ENCODE measurements at regions not wholly inside any gene's neighbourhood (a gene's known extent, or its start where the extent isn't known, plus 50 kb on each side); places are given as distances from the start of the nearest gene placed in this dataset.

DNA sequence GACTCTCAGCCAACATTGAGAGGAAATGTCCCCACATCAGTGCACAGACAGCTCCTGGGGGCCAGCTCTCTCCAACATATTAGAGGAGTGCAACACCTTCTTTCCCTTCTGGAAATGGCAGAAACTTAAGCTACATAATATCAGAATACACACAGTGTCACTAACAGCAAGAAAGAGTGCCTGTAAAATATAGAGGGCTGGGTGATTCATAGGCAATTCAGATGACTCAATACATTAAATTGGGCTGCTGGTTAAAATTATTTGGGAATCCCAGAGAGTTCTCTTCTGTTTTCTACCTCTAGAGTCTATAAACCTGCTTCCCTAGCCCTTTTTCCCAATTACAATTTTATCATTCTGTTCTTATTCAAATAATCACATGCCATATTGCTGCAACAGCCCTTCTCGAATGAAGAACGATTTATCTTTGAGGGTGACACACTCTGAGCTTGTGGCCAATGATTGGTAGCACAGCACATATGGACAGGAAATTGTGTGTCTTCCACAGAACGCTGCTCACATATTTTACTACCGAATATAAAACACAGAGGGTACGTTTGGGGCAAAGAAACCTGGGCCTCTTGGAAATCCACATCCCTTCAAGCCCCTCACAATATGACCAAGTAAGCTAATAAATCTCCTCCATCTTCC is 381.2 kb downstream of the MBD2 start:
- TF ChIP-seq CTCF (IDR thresholded peaks at IDR 0.05 in 8 of 11, conservative IDR thresholded peaks at IDR 0.05 in 3 of 11) = no peak
- no peak for TF ChIP-seq POLR2A (IDR thresholded peaks at IDR 0.05)
- TF ChIP-seq POLR2AphosphoS5 (IDR thresholded peaks at IDR 0.05) = no peak

Measured in spleen (tissue), 7 donors.